ENCODE measurements at regions not wholly inside any gene's neighbourhood (a gene's known extent, or its start where the extent isn't known, plus 50 kb on each side); places are given as distances from the start of the nearest gene placed in this dataset.
"Not testable (repeated sequence)": the region's sequence is repeated elsewhere in the genome, so short reads cannot be mapped to it uniquely, and the experiment has no call there.

DNA sequence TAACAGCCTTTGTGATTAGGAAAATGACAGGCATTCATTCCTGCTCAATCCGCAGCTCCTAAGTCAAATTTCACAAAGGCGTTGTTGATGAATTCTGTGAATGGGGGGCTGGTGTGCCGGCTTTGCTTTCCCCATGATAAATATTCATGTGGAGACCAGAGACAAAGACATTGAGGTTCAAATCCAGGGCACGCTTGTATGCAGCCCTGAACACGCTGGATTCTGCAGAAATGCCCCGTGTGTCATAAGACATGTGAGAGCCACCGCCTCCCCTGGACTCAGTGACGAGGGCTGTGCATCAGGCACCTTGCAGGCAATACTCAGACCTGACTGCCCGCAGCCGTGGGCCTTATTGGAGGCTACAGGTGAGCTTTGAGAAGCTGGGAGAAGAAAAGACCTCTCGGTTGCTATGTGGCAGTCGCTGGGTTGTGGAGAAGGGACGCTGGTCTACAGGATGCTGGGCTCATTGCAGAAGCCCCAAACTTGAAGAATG lies 906.2 kb downstream of the BRD1 start:
- no peak for DNase-seq (ENCODE audit: low read depth)

DNA sequence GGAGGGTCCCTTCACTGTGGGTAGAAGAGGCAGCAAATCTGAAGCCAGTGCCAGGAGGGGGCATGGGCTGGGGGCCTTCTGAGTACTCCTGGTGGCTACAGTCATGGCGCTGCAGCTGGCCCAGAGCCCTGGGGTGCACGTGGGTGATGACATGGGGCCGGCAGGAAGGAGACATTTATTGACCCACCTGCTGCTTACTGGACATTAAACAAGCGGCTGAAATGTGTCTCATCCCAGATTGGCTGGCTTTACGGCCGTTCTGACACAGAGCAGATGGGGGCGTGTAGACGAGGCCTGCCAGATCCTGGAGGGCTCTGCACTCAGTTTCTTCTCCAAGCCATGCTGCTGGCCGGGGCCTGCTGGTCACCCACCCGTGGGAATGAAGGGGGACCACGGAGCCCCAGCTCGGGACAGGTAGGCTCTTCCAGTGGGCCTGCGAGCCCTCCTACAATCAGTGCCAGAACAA lies 906.9 kb downstream of the BRD1 start:
- DNase-seq (ENCODE audit: low read depth): no peak

DNA sequence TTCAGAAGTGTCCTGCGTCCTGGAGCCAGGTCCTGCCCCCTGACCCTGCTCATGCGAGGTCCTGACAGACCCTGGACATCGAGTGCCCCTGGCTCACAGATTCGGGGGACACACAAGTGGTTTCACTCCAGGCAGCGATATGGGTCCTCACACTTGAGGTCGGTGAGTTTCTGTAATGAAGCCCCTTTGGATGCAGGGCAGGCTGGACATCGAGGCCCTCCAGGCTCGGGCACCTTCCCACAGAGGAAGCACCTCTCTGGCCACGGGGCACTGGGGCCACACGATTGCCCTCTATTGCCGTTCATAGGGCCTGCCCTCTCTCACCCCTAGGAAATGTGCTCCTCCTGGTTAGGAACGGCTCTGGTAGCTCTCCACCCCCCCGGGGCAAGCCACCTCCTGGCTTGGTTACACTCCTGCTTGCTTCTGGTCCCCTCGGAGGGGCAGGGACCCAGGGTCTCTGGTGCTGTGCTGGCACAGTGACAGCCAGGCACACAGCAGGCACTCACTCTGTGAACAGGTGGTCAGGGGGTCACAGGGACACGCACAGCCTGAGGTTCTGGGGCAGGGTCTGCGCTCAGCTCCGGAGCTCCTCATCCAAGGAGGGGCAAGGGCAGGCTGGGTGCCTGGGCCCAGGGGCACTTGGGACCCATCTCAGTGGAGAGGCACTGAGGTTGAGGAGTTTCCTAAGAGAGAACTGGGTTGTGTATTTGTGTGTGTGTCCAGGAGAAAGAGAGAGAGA lies 907.7 kb downstream of the BRD1 start:
- DNase-seq (ENCODE audit: low read depth): no peak

DNA sequence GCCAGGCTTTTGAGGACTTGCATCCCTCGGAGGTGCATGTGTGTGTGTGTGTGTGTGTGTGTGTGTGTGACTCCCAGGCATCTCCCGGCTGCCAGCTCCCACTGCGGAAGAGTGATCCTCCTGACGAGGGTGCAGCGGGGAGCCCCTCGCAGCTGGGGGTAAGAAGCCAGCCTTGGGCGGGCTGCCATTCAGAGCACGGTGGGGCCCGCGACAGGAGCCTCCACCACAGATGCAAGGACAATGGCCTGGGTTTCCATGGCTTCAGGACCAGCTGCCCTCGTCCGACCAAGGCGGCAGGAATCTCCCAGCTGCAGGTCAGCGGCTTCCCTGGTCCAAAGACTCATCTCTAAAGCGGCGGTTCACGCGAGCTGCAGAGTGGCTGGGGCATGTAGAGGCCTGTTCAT lies 908.5 kb downstream of the BRD1 start:
- DNase-seq (ENCODE audit: low read depth): no peak

DNA sequence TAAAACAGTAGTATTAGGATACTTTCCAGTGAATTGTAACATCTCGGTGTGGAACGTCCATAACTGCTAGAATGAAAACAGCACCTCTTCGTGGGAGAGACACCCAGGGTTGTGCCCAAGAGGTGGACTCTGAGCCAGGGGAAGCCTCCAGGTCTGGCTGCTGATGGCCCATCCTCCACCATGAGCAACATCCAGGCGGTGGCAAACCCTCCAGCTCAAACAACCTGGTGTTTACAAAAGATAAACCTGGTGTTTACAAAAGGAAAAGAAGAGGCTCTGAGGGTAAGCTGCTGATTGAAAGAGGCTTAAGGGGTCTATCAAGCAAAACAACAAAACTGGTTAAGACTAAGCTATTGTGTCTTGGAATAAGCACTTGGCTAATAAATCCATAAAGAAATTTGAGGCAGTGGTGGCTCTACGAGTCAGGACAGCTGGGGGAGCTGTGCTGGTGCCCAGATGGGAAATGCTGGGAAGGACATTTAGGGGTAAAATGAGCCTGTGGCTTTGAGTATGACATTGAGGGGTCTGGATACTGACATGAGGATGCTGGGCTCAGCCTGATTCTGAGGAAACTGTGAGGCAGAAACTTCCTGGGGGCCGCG lies 909.0 kb downstream of the BRD1 start:
- DNase-seq (ENCODE audit: low read depth): no peak

DNA sequence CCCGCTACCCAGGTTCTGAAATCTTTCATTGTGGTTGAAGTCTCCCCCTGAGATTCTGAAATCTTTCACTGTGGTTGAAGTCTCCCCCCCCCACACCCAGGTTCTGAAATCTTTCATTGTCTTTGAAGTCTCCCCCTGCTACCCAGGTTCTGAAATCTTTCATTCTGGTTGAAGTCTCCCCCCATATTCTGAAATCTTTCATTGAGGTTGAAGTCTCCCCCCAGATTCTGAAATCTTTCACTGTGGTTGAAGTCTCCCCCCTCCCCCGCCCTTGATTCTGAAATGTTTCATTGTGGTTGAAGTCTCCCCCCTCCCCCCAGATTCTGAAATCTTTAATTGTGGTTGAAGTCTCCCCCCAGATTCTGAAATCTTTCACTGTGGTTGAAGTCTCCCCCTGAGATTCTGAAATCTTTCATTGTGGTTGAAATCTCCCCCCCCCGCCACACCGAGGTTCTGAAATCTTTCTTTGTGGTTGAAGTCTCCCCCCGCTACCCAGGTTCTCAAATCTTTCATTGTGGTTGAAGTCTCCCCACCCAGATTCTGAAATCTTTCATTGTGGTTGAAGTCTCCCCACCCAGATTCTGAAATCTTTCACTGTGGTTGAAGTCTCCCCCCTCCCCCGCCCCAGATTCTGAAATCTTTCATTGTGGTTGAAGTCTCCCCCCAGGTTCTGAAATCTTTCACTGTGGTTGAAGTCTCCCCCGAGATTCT lies 915.2 kb downstream of the BRD1 start:
- not testable (repeated sequence) for DNase-seq (ENCODE audit: low read depth)

DNA sequence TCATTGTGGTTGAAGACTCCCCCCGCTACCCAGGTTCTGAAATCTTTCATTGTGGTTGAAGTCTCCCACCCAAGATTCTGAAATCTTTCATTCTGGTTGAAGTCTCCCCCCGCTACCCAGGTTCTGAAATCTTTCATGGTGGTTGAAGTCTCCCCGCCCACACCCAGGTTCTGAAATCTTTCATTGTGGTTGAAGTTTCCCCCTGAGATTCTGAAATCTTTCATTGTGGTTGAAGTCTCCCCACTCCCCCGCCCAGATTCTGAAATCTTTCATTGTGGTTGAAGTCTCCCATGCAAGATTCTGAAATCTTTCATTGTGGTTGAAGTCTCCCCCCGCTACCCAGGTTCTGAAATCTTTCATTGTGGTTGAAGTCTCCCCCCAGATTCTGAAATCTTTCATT lies 916.0 kb downstream of the BRD1 start:
- DNase-seq (ENCODE audit: low read depth): not testable (repeated sequence)

DNA sequence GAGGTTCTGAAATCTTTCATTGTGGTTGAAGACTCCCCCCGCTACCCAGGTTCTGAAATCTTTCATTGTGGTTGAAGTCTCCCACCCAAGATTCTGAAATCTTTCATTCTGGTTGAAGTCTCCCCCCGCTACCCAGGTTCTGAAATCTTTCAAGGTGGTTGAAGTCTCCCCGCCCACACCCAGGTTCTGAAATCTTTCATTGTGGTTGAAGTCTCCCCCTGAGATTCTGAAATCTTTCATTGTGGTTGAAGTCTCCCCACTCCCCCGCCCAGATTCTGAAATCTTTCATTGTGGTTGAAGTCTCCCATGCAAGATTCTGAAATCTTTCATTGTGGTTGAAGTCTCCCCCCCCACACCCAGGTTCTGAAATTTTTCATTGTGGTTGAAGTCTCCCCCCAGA lies 916.6 kb downstream of the BRD1 start:
- not testable (repeated sequence) for DNase-seq (ENCODE audit: low read depth)

DNA sequence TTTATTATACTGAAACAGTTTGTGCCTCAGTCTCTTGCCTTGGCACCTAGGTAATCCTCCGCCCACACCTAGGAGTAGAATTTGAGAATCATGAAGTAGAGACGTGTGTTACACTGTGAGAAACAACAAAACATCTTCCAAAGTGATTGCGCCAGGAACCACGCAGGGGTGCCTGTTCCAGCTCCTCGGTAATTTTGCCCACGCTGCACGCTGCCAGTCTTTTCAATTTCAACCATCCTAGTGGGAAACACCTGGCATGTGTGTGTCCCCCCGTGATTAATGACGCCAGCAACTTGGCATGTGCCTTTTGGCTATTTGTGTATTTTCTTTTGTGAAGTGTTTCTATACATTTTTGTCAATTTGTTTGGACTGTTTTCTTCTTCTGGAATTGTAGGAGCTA lies 919.1 kb downstream of the BRD1 start:
- DNase-seq (ENCODE audit: low read depth): no peak

DNA sequence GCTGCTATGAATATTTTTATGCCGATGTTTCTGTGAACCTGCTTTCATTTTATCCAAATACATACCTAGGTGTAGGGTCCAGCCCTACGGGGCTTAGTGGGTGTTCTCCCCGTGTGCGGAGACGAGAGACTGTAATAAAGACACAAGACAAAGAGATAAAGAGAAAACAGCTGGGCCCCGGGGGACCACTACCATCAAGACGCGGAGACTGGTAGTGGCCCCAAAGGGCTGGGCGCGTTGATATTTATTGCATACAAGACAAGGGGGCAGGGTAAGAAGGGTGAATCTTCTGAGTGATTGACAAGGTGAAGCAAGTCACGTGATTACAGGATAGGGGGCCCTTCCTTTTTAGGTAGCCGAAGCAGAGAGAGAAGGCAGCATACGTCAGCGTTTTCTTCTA lies 920.1 kb downstream of the BRD1 start:
- no peak for DNase-seq (ENCODE audit: low read depth)

DNA sequence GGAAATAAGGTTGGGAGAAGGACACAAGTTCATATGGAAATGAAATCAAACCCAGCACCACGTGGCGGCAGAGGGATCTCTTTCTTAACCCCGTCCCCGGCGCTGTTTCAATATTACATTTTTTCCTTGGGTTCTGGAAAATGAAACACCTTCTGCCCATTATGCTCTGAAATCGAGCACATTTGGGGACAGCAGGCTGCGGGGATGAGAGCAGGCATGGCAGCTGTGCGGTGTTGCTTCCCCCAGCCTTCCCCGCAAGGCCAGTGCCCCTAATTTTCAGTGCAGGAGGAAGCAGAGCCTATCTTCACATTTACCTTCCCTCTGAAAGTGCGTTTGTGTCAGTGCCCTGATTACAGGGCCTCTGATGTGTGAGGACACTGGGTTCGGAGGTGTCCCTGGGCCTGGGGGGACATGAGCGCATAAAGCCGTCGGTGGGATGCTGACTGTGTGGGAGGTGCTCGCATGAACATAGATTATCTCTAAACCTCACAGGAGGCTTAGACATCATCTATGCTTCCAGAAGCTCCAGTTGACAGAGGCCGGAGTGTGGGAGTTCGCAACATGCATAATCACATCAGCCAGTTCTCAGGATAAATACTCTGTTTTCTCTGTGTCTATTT lies 921.3 kb downstream of the BRD1 start:
- no peak for DNase-seq (ENCODE audit: low read depth)

DNA sequence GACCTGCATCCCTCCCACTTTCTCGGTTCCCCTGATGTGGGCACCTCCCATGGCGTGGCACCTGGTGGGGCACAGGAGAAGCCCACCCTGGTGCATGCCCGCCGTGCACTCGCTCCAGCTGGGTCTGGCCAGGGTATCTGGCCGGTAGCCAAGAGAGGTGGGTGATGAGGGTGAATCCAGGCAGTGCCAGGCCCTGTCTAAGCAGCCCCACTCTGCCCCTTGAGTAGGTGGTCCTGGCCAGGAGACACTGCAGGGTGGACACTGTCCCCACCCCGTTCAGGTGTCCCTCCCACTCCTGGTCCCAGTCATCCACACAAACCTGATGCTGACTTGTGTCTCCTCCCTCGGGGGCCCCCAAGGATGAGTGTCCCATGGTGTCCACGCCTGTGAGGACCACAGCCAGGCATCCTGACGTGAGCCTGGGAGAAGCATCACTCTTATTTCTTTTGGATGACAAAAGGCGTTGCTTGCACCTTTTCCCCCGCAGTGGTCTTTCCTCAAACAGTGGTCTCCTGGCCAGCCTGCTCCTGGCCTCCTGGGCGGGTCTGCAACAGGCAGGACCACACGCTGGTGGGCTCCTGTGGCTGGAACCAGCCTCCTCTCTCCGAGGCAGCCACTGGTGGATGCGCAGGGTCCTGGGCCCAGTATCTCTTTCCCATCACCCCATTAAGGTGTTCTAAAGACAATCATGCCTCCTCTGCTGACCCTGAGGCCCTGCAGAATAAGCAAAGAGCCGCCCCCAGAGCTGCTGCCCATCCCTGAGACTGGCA lies 922.3 kb downstream of the BRD1 start:
- DNase-seq (ENCODE audit: low read depth): no peak

DNA sequence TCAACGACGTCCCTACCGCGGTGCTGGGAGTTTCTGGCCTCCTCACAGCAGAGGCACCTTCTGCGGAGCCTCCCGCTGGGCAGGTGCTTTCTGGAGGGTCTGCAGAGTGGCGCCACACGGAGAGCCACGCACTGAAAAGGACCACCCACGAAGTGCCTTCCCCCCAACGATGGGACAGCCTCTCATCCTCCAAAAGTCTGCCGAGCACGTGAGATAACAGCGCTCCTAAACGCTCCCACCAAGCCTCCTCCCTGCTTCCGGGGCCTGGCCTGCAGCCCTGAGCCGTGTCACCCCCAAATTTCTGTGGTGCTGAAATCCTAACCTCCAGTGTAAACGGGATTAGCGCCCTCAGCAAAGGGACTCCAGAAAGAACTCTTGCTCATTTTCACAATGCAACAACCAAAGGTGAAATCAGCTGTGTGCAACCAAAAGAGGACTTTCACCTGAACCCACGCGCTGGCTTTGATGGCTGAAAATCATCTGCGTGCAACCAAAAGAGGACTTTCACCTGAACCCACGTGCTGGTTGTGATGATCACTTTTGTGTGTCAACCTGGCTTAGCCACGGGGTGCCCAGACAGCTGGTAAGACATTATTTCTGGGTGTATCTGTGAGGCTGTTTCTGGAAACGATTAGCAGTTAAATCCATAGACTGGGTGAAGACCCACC lies 924.6 kb downstream of the BRD1 start:
- no peak for DNase-seq (ENCODE audit: low read depth)

DNA sequence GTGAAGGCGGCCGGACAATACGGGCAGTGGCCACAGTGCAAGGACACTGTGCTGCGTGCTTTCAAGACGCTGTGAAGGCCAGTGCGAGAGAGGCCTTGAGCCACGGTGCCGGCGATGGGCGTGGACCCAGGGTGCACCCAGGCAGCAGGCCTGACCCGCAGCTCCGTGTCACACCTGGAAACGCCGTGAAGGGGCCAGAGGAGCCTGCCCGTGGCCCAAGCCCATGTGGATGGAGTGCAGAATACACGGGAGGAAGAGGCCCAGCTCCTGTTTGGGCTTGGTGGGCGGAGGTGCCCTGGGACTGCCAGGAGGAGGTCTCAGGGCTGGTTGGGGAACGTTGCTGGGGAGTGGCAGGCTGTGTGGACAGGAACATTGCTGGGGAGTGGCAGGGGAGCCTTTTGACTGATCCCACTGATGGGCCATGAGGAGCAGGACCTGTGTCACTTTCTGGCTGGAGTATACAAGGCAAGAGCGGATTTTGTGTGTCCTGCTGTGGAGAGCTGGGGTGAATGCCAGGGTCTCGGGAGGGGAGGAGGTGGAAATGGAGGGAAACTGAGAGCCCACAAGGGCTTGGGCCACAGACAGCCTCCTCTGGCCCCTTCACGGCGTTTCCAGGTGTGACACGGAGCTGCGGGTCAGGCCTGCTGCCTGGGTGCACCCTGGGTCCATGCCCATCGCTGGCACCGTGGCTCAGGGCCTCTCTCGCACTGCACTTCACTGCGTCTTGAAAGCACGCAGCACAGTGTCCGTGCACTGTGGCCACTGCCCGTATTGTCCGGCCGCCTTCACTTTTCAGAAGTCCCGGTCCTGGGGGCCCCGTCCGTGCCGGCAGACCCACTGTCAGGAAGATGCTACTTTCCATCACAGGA lies 925.4 kb downstream of the BRD1 start:
- no peak for DNase-seq (ENCODE audit: low read depth)

DNA sequence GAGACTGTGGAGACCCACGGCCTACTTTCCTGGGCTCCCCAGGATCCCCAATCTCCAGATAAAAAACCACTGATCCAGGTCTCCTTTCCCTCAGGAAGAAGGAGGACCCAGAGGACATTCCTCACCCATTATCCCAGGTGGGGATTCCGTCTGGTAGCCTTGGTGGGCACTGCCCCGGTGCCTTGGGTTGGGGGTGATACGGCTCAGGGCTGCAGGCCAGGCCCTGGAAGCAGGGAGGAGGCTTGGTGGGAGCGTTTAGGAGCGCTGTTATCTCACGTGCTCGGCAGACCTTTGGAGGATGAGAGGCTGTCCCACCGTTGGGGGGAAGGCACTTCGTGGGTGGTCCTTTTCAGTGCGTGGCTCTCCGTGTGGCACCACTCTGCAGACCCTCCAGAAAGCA lies 926.3 kb downstream of the BRD1 start:
- DNase-seq (ENCODE audit: low read depth): no peak

DNA sequence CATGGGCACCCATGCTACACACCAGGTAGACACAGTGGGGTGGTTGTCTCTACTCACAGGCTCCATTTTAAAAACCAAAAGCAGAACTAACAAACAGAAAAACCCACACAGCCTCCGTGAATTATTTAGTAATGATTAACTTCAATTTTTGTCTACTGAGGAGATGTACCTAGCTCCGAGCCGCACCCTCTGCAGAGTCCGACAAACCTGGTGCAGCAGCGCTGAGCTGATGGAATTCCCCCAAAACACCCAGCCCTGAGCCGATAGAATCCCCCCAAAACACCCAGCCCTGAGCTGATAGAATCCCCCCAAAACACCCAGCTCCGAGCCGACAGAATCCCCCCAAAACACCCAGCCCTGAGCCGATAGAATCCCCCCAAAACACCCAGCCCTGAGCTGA lies 927.0 kb downstream of the BRD1 start:
- DNase-seq (ENCODE audit: low read depth): no peak

DNA sequence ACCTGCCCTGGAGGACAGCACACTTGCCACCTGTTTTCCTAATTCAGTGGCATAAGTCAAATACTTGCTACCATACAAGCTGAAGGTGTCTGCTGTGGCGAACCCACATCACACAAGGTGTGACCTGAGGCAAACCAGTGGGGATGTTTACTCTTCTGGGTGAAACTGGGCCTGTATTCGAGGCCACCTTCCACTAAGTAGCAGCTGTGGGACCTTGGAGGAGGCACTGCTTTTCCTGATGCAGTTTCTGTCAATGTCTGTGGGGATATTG lies 927.4 kb downstream of the BRD1 start:
- DNase-seq (ENCODE audit: low read depth): no peak

DNA sequence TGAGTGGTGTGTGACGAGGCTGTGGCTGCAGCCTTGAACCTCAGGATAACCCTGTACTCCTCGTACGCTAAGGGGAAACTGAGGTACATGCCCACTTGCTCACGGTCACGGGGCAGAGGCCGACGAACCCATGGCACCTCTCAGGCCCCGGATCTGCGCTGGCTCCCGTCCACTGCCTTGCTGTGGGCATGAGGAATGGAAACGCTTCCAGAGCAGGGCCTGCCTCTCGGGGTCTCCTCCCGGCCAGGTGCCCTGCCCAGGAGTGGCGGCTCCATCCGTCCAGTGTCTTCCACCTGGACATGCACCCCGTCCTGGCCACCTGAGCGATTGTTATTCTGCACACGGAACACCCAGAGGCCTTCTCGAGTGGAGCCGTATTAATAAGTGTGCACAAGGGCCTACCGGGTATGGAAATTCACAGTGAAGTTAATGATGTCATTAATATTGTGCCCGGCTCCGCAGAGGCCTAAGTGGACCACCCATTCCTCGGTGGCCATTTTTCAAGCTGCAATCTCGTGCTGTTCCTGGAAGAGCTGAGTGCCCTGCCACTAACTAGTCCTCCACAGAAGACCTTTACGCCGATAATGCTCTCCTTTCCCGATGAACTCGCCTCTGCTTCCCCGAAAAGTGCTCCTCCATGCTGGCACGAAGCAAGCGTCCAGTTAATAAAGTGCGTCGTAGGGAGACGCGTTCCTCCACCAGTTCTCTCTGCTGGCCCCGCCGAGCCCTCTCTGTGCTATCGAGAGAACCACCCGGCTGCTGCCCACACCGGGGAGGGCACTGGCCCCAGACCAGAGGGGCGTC lies 927.9 kb downstream of the BRD1 start:
- no peak for DNase-seq (ENCODE audit: low read depth)

DNA sequence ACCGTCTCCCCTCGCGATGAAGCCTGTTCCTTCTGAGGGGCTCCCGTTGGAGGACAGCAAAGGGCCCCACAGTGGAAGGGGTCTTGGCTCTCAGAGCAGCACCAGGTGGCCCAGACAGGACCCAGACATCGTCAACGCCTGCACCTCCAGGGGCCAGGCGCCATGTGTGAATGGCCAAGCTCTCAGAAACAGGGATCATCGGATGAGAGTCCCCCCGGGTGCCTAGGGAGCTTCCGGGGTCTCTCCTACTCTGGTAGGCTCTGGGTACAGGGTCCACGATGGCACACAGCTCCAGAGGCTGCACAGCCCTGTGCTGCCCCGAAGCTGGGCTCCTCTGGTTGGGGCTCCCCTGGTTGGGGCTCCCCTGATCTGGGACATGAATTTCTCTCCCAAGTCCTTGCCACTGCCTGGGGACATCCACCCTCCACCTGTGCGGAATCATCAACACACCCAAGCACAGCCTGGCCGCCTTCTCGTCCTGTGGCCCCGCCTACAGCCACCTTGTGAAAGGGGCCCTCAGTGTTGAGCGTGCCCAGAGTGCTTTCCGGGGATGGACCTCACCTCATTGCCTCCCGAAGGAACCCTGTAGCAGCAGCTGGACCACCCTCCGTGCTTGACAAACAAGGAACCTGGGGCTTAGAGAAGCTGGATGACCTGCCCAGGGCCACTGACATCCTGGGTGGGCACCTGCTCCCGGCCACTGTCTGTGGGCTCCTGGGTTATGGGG lies 929.0 kb downstream of the BRD1 start:
- no peak for DNase-seq (ENCODE audit: low read depth)
